HG02885 (cell line): ENCODE measurements at regions not wholly inside any gene's neighbourhood (a gene's known extent, or its start where the extent isn't known, plus 50 kb on each side); places are given as distances from the start of the nearest gene placed in this dataset.
"Not testable (repeated sequence)": the region's sequence is repeated elsewhere in the genome, so short reads cannot be mapped to it uniquely, and the experiment has no call there.

Source experiments
- ATAC-seq: cut with Tn5 transposase; IDR thresholded peaks from one replicate; pipeline ENCODE4 v1.9.1; 2021; ENCODE audit warnings: mild to moderate bottlenecking; ENCODE audit not compliant: unreplicated experiment, poor library complexity

GRCh38 chr21:34268493-34268892 lies 95.3 kb upstream of the KCNE2 start:
- ATAC-seq = no peak

- no peak for ATAC-seq
These were observed 93.4 kb upstream of the KCNE2 start for GRCh38 chr21:34270411-34270810.

DNA sequence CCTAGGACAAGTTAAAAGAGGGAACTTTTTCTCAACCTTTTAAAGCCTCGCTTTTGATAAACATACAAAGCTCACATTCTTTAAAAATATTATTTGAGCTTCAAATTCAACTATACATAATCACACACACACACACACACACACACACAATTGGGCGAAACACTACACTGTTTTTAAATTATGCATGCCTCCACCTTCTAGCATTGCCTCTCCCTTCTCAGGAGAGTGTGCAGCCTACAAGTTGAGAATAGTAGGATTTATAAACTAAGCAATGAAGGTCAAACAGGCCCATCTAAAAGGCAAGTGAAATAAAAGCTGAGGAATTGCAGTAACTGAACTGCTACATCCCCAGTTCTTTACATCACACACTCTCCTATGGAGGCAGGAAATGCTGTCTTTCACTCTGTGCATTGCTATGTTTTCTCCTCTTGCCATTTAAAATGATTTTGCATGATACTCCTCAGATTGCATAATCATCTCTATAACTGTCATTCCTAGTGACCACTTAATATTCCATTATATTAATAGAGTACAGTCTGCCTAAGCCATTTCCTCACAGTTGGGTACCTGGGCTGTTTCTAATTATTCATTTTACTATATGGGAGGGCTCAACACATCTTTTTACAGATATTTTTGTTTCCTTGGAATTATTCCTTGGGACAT lies 92.5 kb upstream of the KCNE2 start:
- no peak for ATAC-seq

DNA sequence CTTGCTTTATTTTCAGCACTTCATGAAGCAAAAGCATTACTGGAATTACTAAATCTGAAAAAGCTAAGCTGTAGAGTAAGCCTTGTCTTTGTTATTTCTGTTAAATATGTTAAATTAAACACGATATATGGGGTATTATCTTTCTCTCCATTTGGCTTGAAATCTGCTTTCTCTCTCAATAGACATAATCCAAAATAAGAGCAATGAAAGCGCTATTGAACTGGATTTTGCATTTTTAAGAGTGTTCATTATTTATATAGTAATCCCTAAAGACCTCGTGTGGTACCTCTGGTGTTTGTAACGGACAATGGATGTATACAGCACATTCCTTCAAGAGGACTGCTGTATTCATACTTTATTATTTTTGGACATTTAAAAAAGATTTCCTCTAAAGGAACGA lies 91.5 kb upstream of the KCNE2 start:
- ATAC-seq = no peak

- no peak for ATAC-seq
These were observed 89.8 kb upstream of the KCNE2 start for GRCh38 chr21:34274001-34274400.

DNA sequence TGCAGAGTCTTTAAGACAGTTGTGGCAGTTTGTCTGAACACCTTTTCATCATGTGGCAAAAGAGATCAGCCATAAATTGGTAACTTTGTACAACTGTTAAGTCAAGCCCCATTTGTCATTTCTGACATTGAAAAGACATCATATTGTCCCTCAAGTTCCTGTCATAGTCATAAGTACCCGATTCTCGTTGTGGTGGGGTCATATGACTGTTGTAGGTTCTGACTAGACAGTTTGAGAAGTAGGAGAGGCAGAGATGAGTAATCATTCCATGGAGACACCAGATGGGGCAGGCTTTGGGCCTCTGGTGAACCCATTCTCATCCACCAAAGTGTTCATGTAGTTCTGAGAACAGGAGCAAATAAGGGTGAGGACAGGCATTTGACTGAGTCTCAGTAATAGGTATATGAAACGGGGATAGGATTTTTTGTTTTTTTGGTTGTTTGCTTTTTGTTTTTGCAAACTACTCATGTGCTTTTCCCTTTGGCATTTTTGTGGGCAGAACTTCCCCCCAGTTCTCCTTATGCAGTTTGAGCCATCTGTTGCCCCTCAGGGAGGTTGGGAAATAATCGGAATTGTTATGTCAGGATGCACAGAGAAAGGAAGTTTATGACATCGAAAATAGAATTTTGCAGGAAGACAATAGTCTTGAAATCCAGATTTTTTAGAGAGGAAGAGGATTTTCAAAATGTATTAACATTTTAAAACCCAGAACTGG lies 86.9 kb upstream of the KCNE2 start:
- ATAC-seq = peak; percentile 74

DNA sequence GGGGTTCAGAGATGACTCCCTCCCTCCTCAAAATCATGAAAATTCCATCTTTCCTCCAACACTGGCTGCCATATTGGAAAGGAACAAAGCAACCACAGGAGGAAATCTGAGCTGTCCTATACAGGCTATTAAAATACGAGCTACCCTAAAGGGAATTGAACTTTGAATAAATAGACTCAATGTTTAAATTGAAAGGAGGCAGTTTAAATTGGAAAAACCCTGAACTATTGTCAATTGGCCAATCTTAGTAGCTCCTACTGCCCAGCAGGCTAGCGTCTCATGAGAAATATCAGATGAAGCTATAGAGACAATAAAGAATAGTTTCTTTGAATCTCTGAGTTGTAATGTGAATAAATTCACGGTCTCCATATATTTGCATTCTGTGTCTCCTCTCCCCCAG lies 85.4 kb upstream of the KCNE2 start:
- no peak for ATAC-seq

DNA sequence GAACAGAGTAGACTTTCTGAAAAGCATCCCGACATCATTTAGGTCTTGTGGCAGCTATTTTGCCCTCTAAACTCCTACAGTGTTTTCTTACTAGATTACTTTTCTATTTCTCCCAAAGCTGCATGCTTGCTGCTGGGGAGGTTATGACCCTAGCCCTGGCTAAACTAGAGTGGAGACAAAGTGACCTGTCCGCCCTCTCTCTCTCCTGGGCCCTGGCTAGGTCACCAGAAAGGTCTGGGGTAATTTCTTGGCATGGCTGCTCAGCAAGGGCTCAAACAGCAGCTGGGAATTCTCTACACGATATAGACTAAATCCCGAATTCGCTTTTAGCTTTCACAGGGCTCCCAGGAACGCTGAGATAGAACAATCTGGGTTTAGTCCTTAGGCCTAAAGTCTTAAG lies 84.5 kb upstream of the KCNE2 start:
- ATAC-seq = no peak

DNA sequence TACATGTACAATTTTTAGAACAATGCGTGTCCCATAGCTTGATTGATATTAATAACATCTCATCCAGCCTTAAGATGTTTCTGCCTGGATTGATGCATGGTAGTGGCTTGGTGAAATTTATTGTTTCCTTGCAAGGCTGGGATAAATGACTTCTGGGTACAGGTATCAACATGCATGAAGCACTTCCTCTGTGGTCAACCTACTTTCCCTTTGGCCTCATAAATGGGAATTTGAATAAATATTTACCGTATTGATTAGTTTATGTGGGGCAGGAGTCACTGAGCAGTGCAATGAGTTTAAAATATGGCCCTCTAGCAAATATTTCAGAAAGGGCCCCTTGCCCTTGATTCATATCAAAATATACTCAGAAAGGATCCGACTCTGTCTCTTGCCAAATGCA lies 83.9 kb upstream of the KCNE2 start:
- ATAC-seq = no peak

- ATAC-seq = no peak
These were observed 83.4 kb upstream of the KCNE2 start for GRCh38 chr21:34280389-34280795.

GRCh38 chr21:34280959-34281358 lies 82.8 kb upstream of the KCNE2 start:
- ATAC-seq = no peak

- ATAC-seq = no peak
These were observed 81.6 kb upstream of the KCNE2 start for GRCh38 chr21:34282223-34282622.

GRCh38 chr21:34284666-34285065 lies 79.1 kb upstream of the KCNE2 start:
- ATAC-seq = no peak

DNA sequence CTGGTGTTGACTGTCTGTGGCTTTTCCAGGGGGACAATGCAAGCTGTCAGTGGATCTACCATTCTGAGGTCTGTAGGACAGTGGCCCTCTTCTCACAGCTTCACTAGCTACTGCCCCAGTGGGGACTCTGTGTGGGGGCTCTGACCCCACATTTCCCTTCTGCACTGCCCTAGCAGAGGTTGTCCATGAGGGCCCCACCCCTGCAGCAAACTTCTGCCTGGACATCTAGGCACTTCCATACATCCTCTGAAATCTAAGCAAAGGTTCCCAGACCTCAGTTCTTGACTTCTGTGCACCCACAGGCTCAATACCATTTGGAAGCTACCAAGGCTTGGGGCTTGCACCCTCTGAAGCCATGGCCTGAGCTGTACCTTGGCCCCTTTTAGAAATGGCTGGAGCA lies 75.8 kb upstream of the KCNE2 start:
- ATAC-seq = not testable (repeated sequence)

- no peak for ATAC-seq
These were observed 74.0 kb upstream of the KCNE2 start for GRCh38 chr21:34289856-34290255.

- ATAC-seq = no peak
These were observed 66.9 kb upstream of the KCNE2 start for GRCh38 chr21:34296878-34297277.

GRCh38 chr21:34298534-34299167 lies 65.2 kb upstream of the KCNE2 start:
- no peak for ATAC-seq

DNA sequence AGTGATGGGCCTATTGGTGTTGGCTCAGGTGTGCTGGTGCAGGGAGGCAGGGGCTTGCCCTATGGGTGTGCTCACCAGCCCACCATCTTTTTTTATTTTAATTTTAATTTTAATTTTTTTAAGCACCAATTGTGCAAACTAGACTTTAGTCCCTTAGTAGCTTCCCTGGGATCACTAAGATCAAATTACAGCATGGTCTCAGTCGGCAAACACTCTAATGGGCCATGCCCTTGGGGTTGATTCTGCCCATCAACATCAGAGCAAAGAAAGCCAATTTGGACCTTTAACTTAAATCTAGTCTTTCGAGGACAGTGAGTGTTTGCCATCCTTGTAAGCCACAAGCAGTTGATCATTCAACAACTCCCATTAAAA lies 64.7 kb upstream of the KCNE2 start:
- ATAC-seq = no peak

DNA sequence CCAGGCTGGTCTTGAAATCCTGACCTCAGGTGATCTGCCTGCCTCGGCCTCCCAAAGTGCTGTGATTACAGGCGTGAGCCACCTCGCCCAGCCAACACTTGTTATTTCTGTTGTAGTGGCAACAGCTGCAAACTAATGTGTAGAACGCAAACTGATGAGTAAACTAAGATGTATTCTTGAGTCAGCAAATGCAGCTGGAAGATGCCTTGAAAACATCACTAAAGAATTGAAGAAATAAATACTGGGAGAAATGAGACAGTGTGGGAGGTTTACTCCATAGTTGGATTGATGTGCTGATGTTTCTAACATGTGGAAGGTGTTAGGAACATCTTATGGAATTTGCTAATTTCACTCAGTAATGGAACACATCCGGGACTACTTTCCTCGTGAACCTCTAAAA lies 61.3 kb upstream of the KCNE2 start:
- no peak for ATAC-seq

DNA sequence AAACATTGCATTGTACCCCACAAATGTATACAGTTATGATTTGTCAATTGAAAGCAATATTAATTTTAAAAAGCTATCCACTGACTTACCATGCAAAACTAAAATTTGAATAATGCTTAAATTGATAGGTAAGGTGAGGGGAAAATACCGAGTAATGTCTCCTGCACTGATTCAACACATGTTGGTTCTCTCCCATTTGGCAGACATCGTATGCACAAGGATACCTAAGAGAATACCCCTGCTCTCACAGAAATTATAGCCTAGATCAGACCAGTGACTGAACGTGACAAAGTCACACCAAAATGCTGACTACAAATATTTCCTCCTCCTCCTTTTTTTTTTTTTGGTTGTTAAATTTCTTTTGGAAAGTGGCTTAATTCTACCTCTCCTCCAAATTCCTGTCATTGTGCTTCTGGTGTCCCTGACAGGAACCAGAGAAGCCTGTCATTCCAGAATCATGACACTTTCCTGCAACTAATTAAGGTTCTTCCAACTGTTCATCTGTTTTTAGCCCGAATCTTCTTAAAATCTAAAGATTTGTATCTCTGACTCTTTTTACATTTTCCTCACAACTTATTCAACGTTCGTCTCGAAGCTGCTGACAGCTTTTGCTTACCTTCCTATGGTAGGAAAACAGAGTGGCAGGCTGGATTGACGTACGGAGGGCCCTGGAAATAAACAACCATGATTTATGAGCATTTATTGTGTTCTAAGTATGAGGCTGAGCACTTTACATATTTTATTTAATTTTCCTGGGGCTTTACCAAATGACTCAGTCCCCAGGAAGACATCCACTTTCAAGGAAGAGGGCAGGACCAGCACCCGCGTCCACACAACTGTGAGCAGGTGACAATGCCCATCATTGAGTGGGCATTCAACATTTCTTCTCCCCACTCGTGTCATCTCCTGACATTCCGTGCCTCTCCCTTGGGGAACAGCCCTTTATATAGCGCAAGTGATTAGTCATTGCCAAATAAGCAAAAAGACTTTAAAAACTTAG lies 57.9 kb upstream of the KCNE2 start:
- no peak for ATAC-seq
